ENCODE measurements at regions not wholly inside any gene's neighbourhood (a gene's known extent, or its start where the extent isn't known, plus 50 kb on each side); places are given as distances from the start of the nearest gene placed in this dataset.

DNA sequence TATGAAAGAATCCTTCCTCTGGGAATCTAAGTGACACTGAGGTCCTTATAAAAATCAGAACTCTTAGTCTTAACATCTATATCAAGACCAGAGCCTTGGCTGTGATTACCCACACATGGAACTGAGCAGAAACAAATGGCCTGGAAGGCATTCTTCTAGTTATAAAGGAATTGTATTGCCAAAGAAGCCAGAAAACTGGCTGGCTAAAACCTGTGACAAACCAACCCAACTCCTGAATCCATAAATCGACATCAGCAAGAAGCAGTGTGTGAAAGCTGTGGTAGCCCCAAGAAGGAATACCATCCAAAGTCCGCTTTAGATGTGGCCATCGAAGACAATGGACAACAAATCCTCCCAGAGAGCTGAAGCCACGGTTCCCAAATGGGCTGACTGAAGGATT, 97.9 kb upstream of the CCDC91 start:
- TF ChIP-seq, protein P1, sequence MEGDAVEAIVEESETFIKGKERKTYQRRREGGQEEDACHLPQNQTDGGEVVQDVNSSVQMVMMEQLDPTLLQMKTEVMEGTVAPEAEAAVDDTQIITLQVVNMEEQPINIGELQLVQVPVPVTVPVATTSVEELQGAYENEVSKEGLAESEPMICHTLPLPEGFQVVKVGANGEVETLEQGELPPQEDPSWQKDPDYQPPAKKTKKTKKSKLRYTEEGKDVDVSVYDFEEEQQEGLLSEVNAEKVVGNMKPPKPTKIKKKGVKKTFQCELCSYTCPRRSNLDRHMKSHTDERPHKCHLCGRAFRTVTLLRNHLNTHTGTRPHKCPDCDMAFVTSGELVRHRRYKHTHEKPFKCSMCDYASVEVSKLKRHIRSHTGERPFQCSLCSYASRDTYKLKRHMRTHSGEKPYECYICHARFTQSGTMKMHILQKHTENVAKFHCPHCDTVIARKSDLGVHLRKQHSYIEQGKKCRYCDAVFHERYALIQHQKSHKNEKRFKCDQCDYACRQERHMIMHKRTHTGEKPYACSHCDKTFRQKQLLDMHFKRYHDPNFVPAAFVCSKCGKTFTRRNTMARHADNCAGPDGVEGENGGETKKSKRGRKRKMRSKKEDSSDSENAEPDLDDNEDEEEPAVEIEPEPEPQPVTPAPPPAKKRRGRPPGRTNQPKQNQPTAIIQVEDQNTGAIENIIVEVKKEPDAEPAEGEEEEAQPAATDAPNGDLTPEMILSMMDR (IDR thresholded peaks at IDR 0.05) = no peak
- TF ChIP-seq POLR2AphosphoS5 (IDR thresholded peaks at IDR 0.05) (no peak), POLR2A (IDR thresholded peaks at IDR 0.05) (no peak)

All from upper lobe of left lung (tissue), 4 donors.